H1 (cell line): ENCODE measurements at regions not wholly inside any gene's neighbourhood (a gene's known extent, or its start where the extent isn't known, plus 50 kb on each side); places are given as distances from the start of the nearest gene placed in this dataset.

ENCODE experiments used
- CTCF ChIA-PET: fragments of 300-600 bp; sonication (Branson Sonifier 250); formaldehyde crosslinking; loops from one replicate; lab custom pipeline; 2021; ENCODE audit not compliant: partially characterized antibody; lab: Charles Lee
- POLR2A ChIA-PET: fragments of 300-600 bp; sonication (Branson Sonifier 250); formaldehyde crosslinking; loops from one replicate; lab custom pipeline; 2021; ENCODE audit warnings: inconsistent platforms; ENCODE audit not compliant: partially characterized antibody; lab: Charles Lee
- DNase-seq, 2 experiments: peaks; one replicate each; pipeline versions ENCODE4 v3.0.0 to v3.0.0-alpha.2; 2010 to 2022; ENCODE audit warnings: low spot score in 2 of 2, low read depth in 1 of 2, mixed read lengths in 1 of 2
- FAIRE-seq: peaks from 2 replicates; lab custom pipeline; 2011; peaks lifted over from hg19 to GRCh38; lab: Jason Lieb, UNC
- H2AFZ ChIP-seq: 2 replicates; pipeline ENCODE4 v1.8.1; 2012; ENCODE audit warnings: low read length, inconsistent platforms
- H2AK5ac ChIP-seq: 2 replicates; pipeline ENCODE4 v1.6.1; 2013; ENCODE audit warnings: low read depth, low read length
- H2BK120ac ChIP-seq: replicated peaks from 2 replicates; pipeline ENCODE3; 2013; ENCODE audit warnings: low read depth, low read length, inconsistent platforms
- H2BK12ac ChIP-seq: 2 replicates; pipeline ENCODE4 v1.6.1; 2013; ENCODE audit warnings: low read depth, low read length
- H2BK15ac ChIP-seq: 2 replicates; pipeline ENCODE4 v1.6.1; 2013; ENCODE audit warnings: low read length
- H2BK20ac ChIP-seq: 2 replicates; pipeline ENCODE4 v1.6.1; 2013; ENCODE audit warnings: low read length
- H2BK5ac ChIP-seq: 2 replicates; pipeline ENCODE4 v1.6.1; 2013; ENCODE audit warnings: low read depth, low read length
- H3K14ac ChIP-seq: 2 replicates; pipeline ENCODE4 v1.6.1; 2013; ENCODE audit warnings: inconsistent platforms; ENCODE audit not compliant: insufficient read length
- H3K18ac ChIP-seq: 2 replicates; pipeline ENCODE4 v1.6.1; 2013; ENCODE audit warnings: low read length; ENCODE audit errors: extremely low read depth
- H3K23ac ChIP-seq: 2 replicates; pipeline ENCODE4 v1.6.1; 2013; ENCODE audit warnings: inconsistent platforms; ENCODE audit not compliant: insufficient read length
- H3K23me2 ChIP-seq: 2 replicates; pipeline ENCODE4 v1.6.1; 2013; ENCODE audit warnings: low read depth, low read length
- H3K27ac ChIP-seq: 2 replicates; pipeline ENCODE4 v1.6.1; 2011; ENCODE audit warnings: low read depth, low read length, inconsistent platforms
- H3K27me3 ChIP-seq, 4 experiments: replicated peaks in 1 of 4; 1 replicate in 1 of 4; 2 replicates in 3 of 4; pipeline versions ENCODE4 v1.6.1 to v1.8.1; 2011 to 2013; ENCODE audit warnings: low read length in 3 of 4, mild to moderate bottlenecking in 3 of 4, inconsistent platforms in 2 of 4, mixed read lengths in 2 of 4, moderate library complexity in 1 of 4; ENCODE audit not compliant: control insufficient read depth in 3 of 4, insufficient read depth in 3 of 4; ENCODE audit errors: extremely low read depth in 1 of 4
- H3K36me3 ChIP-seq, 4 experiments: 2 replicates each; pipeline versions ENCODE4 v1.6.1 to v1.8.1; 2011 to 2013; ENCODE audit warnings: mild to moderate bottlenecking in 4 of 4, low read length in 3 of 4, moderate library complexity in 2 of 4, control low read depth in 1 of 4, inconsistent platforms in 1 of 4; ENCODE audit not compliant: insufficient read depth in 4 of 4, control insufficient read depth in 2 of 4
- H3K4ac ChIP-seq: replicated peaks from 2 replicates; pipeline ENCODE3; 2013; ENCODE audit warnings: low read length, low read depth, mixed read lengths, inconsistent platforms; ENCODE audit not compliant: insufficient read length
- H3K4me1 ChIP-seq, 4 experiments: replicated peaks in 1 of 4; 1 replicate in 1 of 4; 2 replicates in 3 of 4; pipeline versions ENCODE4 v1.6.1 to v1.8.1; 2011 to 2013; ENCODE audit warnings: low read length in 3 of 4, inconsistent platforms in 2 of 4, mixed read lengths in 1 of 4; ENCODE audit not compliant: insufficient read depth in 4 of 4, control insufficient read depth in 3 of 4
- H3K4me2 ChIP-seq, 2 experiments: 2 replicates each; pipeline versions ENCODE4 v1.6.1 to v1.8.1; 2011 to 2013; ENCODE audit warnings: low read depth in 2 of 2, low read length in 2 of 2, control low read depth in 1 of 2, inconsistent platforms in 1 of 2, mild to moderate bottlenecking in 1 of 2; ENCODE audit not compliant: insufficient read depth in 1 of 2
- H3K4me3 ChIP-seq, 4 experiments: fragments of 200-600, 300-600 bp in 1 of 4; sonication (generic), shearing (Covaris generic), sonication (Bioruptor Twin) in 1 of 4; 2 replicates each; pipeline versions ENCODE4 v1.5.1 to v1.8.1; 2011 to 2016; ENCODE audit warnings: low read length in 4 of 4, low read depth in 3 of 4, control low read depth in 2 of 4, inconsistent platforms in 2 of 4, mild to moderate bottlenecking in 2 of 4, mixed read lengths in 1 of 4, moderate library complexity in 1 of 4; ENCODE audit not compliant: insufficient read depth in 2 of 4; ENCODE audit errors: extremely low read depth in 1 of 4
- H3K56ac ChIP-seq: replicated peaks from 2 replicates; pipeline ENCODE3; 2013; ENCODE audit warnings: low read depth, mild to moderate bottlenecking, mixed read lengths, low read length, inconsistent platforms; ENCODE audit not compliant: insufficient read length
- H3K79me1 ChIP-seq: 2 replicates; pipeline ENCODE4 v1.6.1; 2013; ENCODE audit warnings: low read depth, low read length, control low read depth
- H3K79me2 ChIP-seq, 2 experiments: 2 replicates each; pipeline versions ENCODE4 v1.6.1 to v1.8.1; 2012 to 2013; ENCODE audit warnings: low read length in 2 of 2, mild to moderate bottlenecking in 2 of 2, inconsistent platforms in 1 of 2; ENCODE audit not compliant: insufficient read depth in 2 of 2, control insufficient read depth in 1 of 2
- H3K9ac ChIP-seq, 4 experiments: replicated peaks in 1 of 4; 1 replicate in 1 of 4; 2 replicates in 3 of 4; pipeline versions ENCODE4 v1.6.1 to v1.8.1; 2011 to 2013; ENCODE audit warnings: low read depth in 3 of 4, low read length in 3 of 4, control low read depth in 2 of 4, mild to moderate bottlenecking in 2 of 4, moderate library complexity in 2 of 4, inconsistent platforms in 1 of 4; ENCODE audit errors: extremely low read depth in 1 of 4
- H3K9me3 ChIP-seq, 2 experiments: 2 replicates each; pipeline versions ENCODE4 v1.6.1 to v1.8.1; 2012 to 2013; ENCODE audit warnings: mild to moderate bottlenecking in 2 of 2, moderate library complexity in 2 of 2, control low read depth in 1 of 2, inconsistent platforms in 1 of 2, low read depth in 1 of 2, low read length in 1 of 2, mixed read lengths in 1 of 2; ENCODE audit not compliant: insufficient read depth in 2 of 2
- H4K20me1 ChIP-seq, 2 experiments: replicated peaks in 1 of 2; 2 replicates each; pipeline versions ENCODE3 to v1.8.1; 2011 to 2013; ENCODE audit warnings: inconsistent platforms in 2 of 2, low read length in 2 of 2, mild to moderate bottlenecking in 1 of 2; ENCODE audit not compliant: insufficient read depth in 2 of 2, control insufficient read depth in 1 of 2
- H4K5ac ChIP-seq: 2 replicates; pipeline ENCODE4 v1.6.1; 2013; ENCODE audit warnings: low read length, low read depth, mixed read lengths, inconsistent platforms; ENCODE audit not compliant: insufficient read length
- H4K8ac ChIP-seq: 2 replicates; pipeline ENCODE4 v1.8.0; 2013; ENCODE audit warnings: mild to moderate bottlenecking, moderate library complexity, low read length, inconsistent platforms; ENCODE audit not compliant: insufficient read depth; ENCODE audit errors: extremely low read depth
- H4K91ac ChIP-seq: replicated peaks from 2 replicates; pipeline ENCODE3; 2013; ENCODE audit warnings: low read length, mixed read lengths, inconsistent platforms; ENCODE audit not compliant: insufficient read length
- CBX8 ChIP-seq: fragments of 300-800, 300-1000 bp; sonication (generic); IDR thresholded peaks from 2 replicates; pipeline ENCODE4 v1.7.1; 2016; ENCODE audit warnings: low read depth, low read length, borderline replicate concordance
- CHD2 ChIP-seq: IDR thresholded peaks from 2 replicates; pipeline ENCODE4 v1.6.1; 2012; ENCODE audit warnings: low read length, improper control_type of control experiment
- WGBS, 2 experiments: shearing (Covaris generic) in 1 of 2; methylation state at CpG; one replicate each; pipeline versions ENCODE4 v1.1.6 to v1.1.7; 2013 to 2015; ENCODE audit warnings: low lambda C conversion rate in 2 of 2, mixed read lengths in 2 of 2, inconsistent platforms in 1 of 2, low coverage in 1 of 2, missing lambda C conversion rate in 1 of 2; ENCODE audit not compliant: insufficient replicate concordance in 2 of 2, insufficient coverage in 1 of 2, insufficient read length in 1 of 2; ENCODE audit errors: extremely low coverage in 1 of 2, missing lambda C conversion rate in 1 of 2; 5-methylcytosine and 5-hydroxymethylcytosine counted together
- TF ChIP-seq, protein P1 (sequence below), 3 experiments: IDR thresholded peaks; 1 replicate in 2 of 3; 2 replicates in 1 of 3; pipeline versions ENCODE4 v1.5.1 to v1.6.1; 2011; ENCODE audit warnings: low read length in 3 of 3, mild to moderate bottlenecking in 3 of 3, inconsistent platforms in 2 of 3, low read depth in 1 of 3, moderate library complexity in 1 of 3; ENCODE audit not compliant: insufficient read depth in 1 of 3; ENCODE audit errors: control extremely low read depth in 1 of 3

GRCh38 chr18:44273298-44273697 is 407.4 kb upstream of the SETBP1 start:
- no peak overlapping the region for H2BK120ac ChIP-seq
- CTCF ChIA-PET, result no interaction called here
- H2BK12ac ChIP-seq, result no peak overlapping the region
- no peaks in the 10 kb centered on the region for H4K20me1 ChIP-seq
- H3K4ac ChIP-seq, result no peak overlapping the region
- no peak overlapping the region for H3K14ac ChIP-seq
- no peaks in the 10 kb centered on the region for H3K36me3 ChIP-seq
- H3K4me2 ChIP-seq, result no peak overlapping the region
- H4K91ac ChIP-seq, result no peak overlapping the region
- H3K18ac ChIP-seq, result no peak overlapping the region
- H3K27ac ChIP-seq, result no peak overlapping the region
- H4K5ac ChIP-seq, result no peak overlapping the region
- TF ChIP-seq CHD2 (no peak), CBX8 (no peak)
- TF ChIP-seq, protein P1, sequence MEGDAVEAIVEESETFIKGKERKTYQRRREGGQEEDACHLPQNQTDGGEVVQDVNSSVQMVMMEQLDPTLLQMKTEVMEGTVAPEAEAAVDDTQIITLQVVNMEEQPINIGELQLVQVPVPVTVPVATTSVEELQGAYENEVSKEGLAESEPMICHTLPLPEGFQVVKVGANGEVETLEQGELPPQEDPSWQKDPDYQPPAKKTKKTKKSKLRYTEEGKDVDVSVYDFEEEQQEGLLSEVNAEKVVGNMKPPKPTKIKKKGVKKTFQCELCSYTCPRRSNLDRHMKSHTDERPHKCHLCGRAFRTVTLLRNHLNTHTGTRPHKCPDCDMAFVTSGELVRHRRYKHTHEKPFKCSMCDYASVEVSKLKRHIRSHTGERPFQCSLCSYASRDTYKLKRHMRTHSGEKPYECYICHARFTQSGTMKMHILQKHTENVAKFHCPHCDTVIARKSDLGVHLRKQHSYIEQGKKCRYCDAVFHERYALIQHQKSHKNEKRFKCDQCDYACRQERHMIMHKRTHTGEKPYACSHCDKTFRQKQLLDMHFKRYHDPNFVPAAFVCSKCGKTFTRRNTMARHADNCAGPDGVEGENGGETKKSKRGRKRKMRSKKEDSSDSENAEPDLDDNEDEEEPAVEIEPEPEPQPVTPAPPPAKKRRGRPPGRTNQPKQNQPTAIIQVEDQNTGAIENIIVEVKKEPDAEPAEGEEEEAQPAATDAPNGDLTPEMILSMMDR (IDR thresholded peaks at IDR 0.05; ENCODE audit: control extremely low read depth in 1 of 3, insufficient read depth in 1 of 3, low read depth in 1 of 3, low read length in 3 of 3), result no peak
- no peaks in the 10 kb centered on the region for H3K79me2 ChIP-seq
- DNase-seq, result no peak
- no peak overlapping the region for H2BK5ac ChIP-seq
- H3K23me2 ChIP-seq, result no peaks in the 10 kb centered on the region
- H3K56ac ChIP-seq, result no peak overlapping the region
- no peak overlapping the region for H2BK20ac ChIP-seq
- WGBS, 2 experiments, result 88% methylated on average over 1 of the region's 1 CpG; no CpG with 5 or more reads in 1 of the 2 experiments
- POLR2A ChIA-PET, result no interaction called here
- H3K27me3 ChIP-seq, result no peaks in the 10 kb centered on the region
- H3K4me1 ChIP-seq, result no peaks in the 10 kb centered on the region
- FAIRE-seq, result no peak
- H3K79me1 ChIP-seq, result no peaks in the 10 kb centered on the region
- no peak overlapping the region for H3K23ac ChIP-seq
- no peak overlapping the region for H4K8ac ChIP-seq
- no peak overlapping the region for H2BK15ac ChIP-seq
- H3K9me3 ChIP-seq, result no peaks in the 10 kb centered on the region
- no peak overlapping the region for H3K4me3 ChIP-seq
- no peak overlapping the region for H2AFZ ChIP-seq
- H2AK5ac ChIP-seq, result no peak overlapping the region
- no peak overlapping the region for H3K9ac ChIP-seq
